ENCODE measurements at regions not wholly inside any gene's neighbourhood (a gene's known extent, or its start where the extent isn't known, plus 50 kb on each side); places are given as distances from the start of the nearest gene placed in this dataset.

DNA sequence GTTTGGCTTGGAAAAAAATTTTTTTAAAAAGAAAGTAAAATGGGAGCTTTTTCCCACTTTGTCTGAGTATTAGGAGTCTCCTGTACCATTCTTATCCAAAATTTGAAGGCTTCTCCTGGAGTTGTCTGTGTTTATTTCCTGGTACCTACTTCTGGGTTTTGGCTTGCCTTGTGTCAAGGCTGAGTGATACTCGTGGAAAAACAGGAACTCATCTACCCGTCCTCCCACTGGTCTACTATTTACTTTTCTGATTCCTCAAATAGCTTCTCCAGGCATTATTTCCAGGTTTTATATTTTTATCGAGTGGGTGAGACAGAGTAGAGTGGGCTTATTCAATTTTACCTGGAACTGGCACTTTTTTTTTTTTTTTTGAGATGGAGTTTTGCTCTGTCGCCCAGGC is 99.4 kb downstream of the RMI1 start:
- Histone ChIP-seq H3K4me1 (no peaks in the 10 kb centered on the region), H3K36me3 (no peaks in the 10 kb centered on the region), H3K27me3 (no peaks in the 10 kb centered on the region), H3K9me3 (no peaks in the 10 kb centered on the region), H3K27ac (no peak overlapping the region), H3K4me3 (no peak overlapping the region)
- DNase-seq: no peak
- TF ChIP-seq CTCF (IDR thresholded peaks at IDR 0.05) (no peak), POLR2A (IDR thresholded peaks at IDR 0.05) (no peak)

DNA sequence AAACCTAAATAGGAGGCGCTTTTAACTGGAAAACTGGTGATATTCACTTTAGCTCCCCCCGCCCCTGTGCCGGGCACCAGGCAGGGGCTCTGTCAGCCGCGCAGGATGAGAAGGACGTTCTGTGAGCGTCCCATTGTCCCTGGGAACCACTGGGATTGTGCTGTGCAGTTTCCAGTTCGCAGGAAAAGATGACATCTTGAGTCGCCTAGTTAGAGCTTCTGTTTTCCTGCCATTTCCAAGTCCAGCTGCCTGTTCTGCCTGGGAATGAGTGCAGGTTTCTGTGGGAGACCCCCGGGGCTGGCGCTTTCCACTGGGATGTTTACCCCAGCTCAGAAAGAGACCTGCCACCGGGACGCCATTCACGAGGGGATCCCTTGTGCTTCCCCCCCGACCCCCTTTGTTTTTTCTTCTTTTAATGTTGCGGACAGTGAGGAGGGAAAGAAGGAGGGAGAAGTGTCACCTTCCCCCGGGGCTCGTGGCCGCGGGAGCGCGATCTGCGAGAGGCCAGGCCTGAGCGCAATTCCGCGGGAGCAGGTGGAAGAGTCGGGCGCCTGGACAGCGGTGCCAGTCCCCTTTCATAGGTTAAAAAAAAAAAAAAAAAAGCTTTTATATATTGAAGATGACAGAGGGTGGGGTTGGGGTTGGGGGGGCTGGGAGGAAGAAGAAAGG is 121.5 kb downstream of the RMI1 start:
- Histone ChIP-seq H3K36me3 (no peaks in the 10 kb centered on the region), H3K27ac (no peak overlapping the region), H3K27me3 (peaks cover 0 to 5% of the 10 kb centered on the region in 2 donors), H3K4me3 (no peak overlapping the region), H3K9me3 (no peaks in the 10 kb centered on the region), H3K4me1 (no peaks in the 10 kb centered on the region)
- no peak for DNase-seq
- TF ChIP-seq CTCF (IDR thresholded peaks at IDR 0.05): no peak
- no peak for TF ChIP-seq POLR2A (IDR thresholded peaks at IDR 0.05)

- TF ChIP-seq POLR2A (IDR thresholded peaks at IDR 0.05) (no peak), CTCF (IDR thresholded peaks at IDR 0.05) (no peak)
Observed at GRCh38 chr9:84103651-84104377, 123.2 kb downstream of the RMI1 start.

DNA sequence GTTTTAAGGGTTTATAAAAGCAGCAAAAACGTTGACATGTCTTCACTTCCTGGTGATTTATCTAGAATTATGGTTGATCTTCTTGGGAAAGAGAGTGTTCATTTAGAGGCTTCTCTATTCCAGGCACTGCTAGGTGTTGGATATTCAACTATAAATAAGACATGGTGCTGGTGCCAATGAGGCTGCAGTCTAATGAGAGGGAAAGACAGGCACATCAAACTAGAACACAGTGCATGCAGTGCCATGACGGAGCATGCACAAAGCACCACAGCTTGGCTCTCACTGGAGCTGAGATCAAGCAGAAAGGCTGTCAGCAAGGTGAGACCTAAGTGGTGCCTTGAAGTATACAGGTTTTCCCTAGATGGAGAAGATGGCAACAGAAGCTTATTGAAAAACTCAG is 126.5 kb downstream of the RMI1 start:
- H3K27me3 ChIP-seq: peaks cover 0 to 2% of the 10 kb centered on the region in 2 donors
- no peaks in the 10 kb centered on the region for H3K36me3 ChIP-seq
- H3K27ac ChIP-seq: no peak overlapping the region
- H3K4me1 ChIP-seq: no peaks in the 10 kb centered on the region
- TF ChIP-seq POLR2A (IDR thresholded peaks at IDR 0.05) (no peak), CTCF (IDR thresholded peaks at IDR 0.05) (no peak)
- no peak overlapping the region for H3K4me3 ChIP-seq
- no peaks in the 10 kb centered on the region for H3K9me3 ChIP-seq
- DNase-seq: no peak

More at GRCh38 chr9:84103651-84104377, 123.2 kb downstream of the RMI1 start:
- no peak for DNase-seq
- Histone ChIP-seq H3K9me3 (no peaks in the 10 kb centered on the region), H3K4me3 (no peak overlapping the region), H3K27me3 (peaks cover 0 to 5% of the 10 kb centered on the region in 2 donors), H3K4me1 (no peaks in the 10 kb centered on the region), H3K27ac (no peak overlapping the region), H3K36me3 (no peaks in the 10 kb centered on the region)

DNA sequence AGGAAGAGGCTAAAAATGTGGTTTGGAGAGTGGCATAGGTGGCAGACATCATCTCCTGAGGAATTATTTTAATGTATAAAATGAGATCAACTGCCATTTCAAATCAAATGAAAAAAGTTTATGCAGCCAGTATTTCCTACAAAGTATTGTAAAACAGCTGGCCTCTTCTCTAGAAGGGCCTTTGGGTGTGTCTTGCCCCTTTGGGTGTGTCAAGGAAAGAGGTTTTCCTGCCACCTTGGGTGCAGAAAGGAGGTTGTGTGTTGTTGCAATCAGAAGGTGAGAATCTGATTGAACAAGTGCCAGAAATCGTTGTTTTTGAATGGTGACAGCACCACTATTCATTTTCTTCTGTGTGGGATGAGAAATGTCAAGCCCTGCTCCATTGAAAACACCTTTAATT is 127.4 kb downstream of the RMI1 start:
- no peak for TF ChIP-seq POLR2A (IDR thresholded peaks at IDR 0.05)
- no peak for TF ChIP-seq CTCF (IDR thresholded peaks at IDR 0.05)
- H3K9me3 ChIP-seq: no peaks in the 10 kb centered on the region
- H3K4me3 ChIP-seq: no peak overlapping the region
- no peaks in the 10 kb centered on the region for H3K4me1 ChIP-seq
- H3K36me3 ChIP-seq: no peaks in the 10 kb centered on the region
- H3K27ac ChIP-seq: no peak overlapping the region
- H3K27me3 ChIP-seq: no peaks in the 10 kb centered on the region
- DNase-seq: no peak
